ENCODE measurements at regions not wholly inside any gene's neighbourhood (a gene's known extent, or its start where the extent isn't known, plus 50 kb on each side); places are given as distances from the start of the nearest gene placed in this dataset.
"Not testable (repeated sequence)": the region's sequence is repeated elsewhere in the genome, so short reads cannot be mapped to it uniquely, and the experiment has no call there.

DNA sequence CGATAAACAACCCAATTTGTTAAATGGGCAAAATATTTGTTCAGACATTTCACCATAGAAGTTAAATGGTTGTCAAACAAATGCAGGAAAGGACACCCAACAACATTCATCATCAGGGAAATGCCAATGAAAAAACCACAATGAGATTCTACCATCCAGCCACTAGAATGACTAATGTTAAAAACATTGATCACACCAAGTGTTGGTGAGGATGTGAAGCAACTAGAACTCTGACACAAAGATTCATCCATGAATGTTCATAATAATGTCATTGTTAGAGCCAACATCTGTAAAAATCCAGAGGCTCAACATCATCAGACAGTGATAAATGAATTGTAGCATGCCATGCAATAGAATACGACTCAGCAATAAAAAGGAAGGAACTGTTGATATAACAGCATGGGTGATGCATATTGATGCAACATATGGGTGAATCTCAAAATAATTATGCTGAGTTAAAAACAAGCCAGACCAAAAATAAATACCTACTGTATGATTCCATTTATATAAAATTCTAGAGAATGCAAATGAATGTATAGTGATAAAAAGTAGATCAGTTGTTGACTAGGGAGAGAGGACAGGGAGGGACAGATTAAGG lies 55.9 kb upstream of the UNC5A start:
- no peak for DNase-seq (ENCODE audit: low spot score in 2 of 2)
- WGBS, 2 donors: 88 to 94% methylated on average over 2 of the region's 2 CpGs
- intact Hi-C loops (cut with DNase I; ENCODE audit: low total_unique reads): no loop called here
- no peak overlapping the region for H3K4me3 ChIP-seq (ENCODE audit: low read depth, poor library complexity, severe bottlenecking)
- TF ChIP-seq POLR2A (IDR thresholded peaks at IDR 0.05): no peak

- 94 to 95% methylated on average over 5 to 6 of the region's 6 CpGs for WGBS, 2 donors
- peak in 1 of 2 donors; percentile 68 for DNase-seq (ENCODE audit: low spot score in 2 of 2)
- intact Hi-C loops (cut with DNase I; ENCODE audit: low total_unique reads); H3K4me3 ChIP-seq (ENCODE audit: low read depth, poor library complexity, severe bottlenecking): not testable (repeated sequence)
These were observed 54.8 kb upstream of the UNC5A start for GRCh38 chr5:176755593-176755992.

DNA sequence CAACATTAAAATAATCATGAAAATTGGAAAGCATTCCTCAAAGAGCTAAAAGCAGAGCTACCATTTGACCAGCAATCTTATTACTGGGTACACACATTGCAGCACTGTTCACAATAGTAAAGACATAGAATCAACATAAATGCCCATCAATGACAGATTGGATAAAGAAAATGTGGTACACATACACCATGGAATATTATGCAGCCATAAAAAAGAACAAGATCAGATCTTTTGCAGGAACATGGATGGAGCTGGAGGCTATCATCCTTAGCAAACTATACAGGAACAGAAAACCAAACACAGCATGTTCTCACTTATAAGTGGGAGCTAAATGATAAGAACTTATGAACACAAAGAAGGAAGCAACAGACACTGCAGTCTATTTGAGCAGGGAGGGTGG lies 52.8 kb upstream of the UNC5A start:
- intact Hi-C loops (cut with DNase I; ENCODE audit: low total_unique reads); DNase-seq (ENCODE audit: low spot score in 2 of 2); H3K4me3 ChIP-seq (ENCODE audit: low read depth, poor library complexity, severe bottlenecking): not testable (repeated sequence)
